Activated T-helper 17 cell treated with anti-CD3 and anti-CD28 coated beads, Interleukin-2, amount 50 U/mL, for 72 hours (primary cell): ENCODE measurements at regions not wholly inside any gene's neighbourhood (a gene's known extent, or its start where the extent isn't known, plus 50 kb on each side); places are given as distances from the start of the nearest gene placed in this dataset.
"Not testable (repeated sequence)": the region's sequence is repeated elsewhere in the genome, so short reads cannot be mapped to it uniquely, and the experiment has no call there.

Experiments used
- ATAC-seq: fragments of 150-1000 bp; cut with Tn5 transposase; replicated peaks from 2 replicates; pipeline ENCODE4 v1.10.0; 2021; ENCODE audit warnings: mild to moderate bottlenecking, moderate library complexity
- H3K27ac Mint-ChIP-seq: one replicate; pipeline ENCODE4 v1.8.0; 2022; ENCODE audit warnings: mixed read lengths
- H3K27me3 Mint-ChIP-seq: one replicate; pipeline ENCODE4 v1.8.0; 2022; ENCODE audit warnings: mixed read lengths
- H3K36me3 Mint-ChIP-seq: one replicate; pipeline ENCODE4 v1.8.0; 2022; ENCODE audit warnings: low read depth, mild to moderate bottlenecking, mixed read lengths
- H3K4me1 Mint-ChIP-seq: one replicate; pipeline ENCODE4 v1.8.0; 2022; ENCODE audit warnings: mixed read lengths
- H3K4me3 Mint-ChIP-seq: one replicate; pipeline ENCODE4 v1.8.0; 2022; ENCODE audit warnings: mild to moderate bottlenecking, mixed read lengths
- H3K9me3 Mint-ChIP-seq: one replicate; pipeline ENCODE4 v1.8.0; 2022; ENCODE audit warnings: mixed read lengths

- peaks cover 7% of the 10 kb centered on the region for H3K4me1 Mint-ChIP-seq
Measured at GRCh38 chr5:40453689-40454088, 226.0 kb upstream of the PTGER4 start.

GRCh38 chr5:40452874-40453624, 226.7 kb upstream of the PTGER4 start:
- no peak for ATAC-seq
- peaks cover 16% of the 10 kb centered on the region for H3K9me3 Mint-ChIP-seq
- peaks cover 9% of the 10 kb centered on the region for H3K4me1 Mint-ChIP-seq
- H3K4me3 Mint-ChIP-seq, result no peak overlapping the region
- H3K27me3 Mint-ChIP-seq, result no peaks in the 10 kb centered on the region
- H3K27ac Mint-ChIP-seq, result no peak overlapping the region
- H3K36me3 Mint-ChIP-seq, result no peaks in the 10 kb centered on the region

More at GRCh38 chr5:40453689-40454088, 226.0 kb upstream of the PTGER4 start:
- Mint-ChIP-seq H3K4me3 (no peak overlapping the region), H3K36me3 (no peaks in the 10 kb centered on the region), H3K27ac (no peak overlapping the region), H3K9me3 (peaks cover 14% of the 10 kb centered on the region), H3K27me3 (no peaks in the 10 kb centered on the region)
- no peak for ATAC-seq

GRCh38 chr5:40447438-40447837, 232.3 kb upstream of the PTGER4 start:
- Mint-ChIP-seq H3K4me3 (no peak overlapping the region), H3K27me3 (no peaks in the 10 kb centered on the region), H3K36me3 (peaks cover 2% of the 10 kb centered on the region), H3K9me3 (peaks cover 21% of the 10 kb centered on the region), H3K27ac (no peak overlapping the region), H3K4me1 (peaks cover 26% of the 10 kb centered on the region)
- ATAC-seq, result peak; percentile 39

- peaks cover 5% of the 10 kb centered on the region for H3K36me3 Mint-ChIP-seq
Measured at GRCh38 chr5:40446910-40447309, 232.8 kb upstream of the PTGER4 start.

DNA sequence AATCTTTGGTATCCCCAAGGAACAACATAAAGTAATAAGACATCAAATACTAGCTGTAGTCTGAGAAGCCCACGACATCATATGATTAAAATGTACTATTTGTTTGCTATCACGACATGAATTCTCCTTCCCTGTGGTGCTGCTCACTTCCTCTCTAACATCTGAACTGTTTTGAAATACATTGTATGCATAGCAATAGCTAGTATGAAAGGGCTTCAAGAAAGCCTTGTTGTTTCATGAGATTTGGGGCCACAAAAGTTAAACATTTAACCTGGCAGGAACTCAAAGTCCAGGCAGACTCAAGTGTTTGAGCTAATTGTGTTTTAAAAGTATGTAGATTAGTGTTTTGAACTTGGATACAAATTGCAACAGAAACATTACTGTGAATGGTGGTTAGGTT, 237.4 kb upstream of the PTGER4 start:
- H3K27me3 Mint-ChIP-seq, result no peaks in the 10 kb centered on the region
- peaks cover 5% of the 10 kb centered on the region for H3K36me3 Mint-ChIP-seq
- peak overlapping the region; percentile 80 for H3K4me3 Mint-ChIP-seq
- peak overlapping the region; percentile 94 for H3K27ac Mint-ChIP-seq
- peaks cover 7% of the 10 kb centered on the region for H3K9me3 Mint-ChIP-seq
- peaks cover 46% of the 10 kb centered on the region for H3K4me1 Mint-ChIP-seq
- no peak for ATAC-seq

More at GRCh38 chr5:40446910-40447309, 232.8 kb upstream of the PTGER4 start:
- Mint-ChIP-seq H3K4me3 (peak overlapping the region; percentile 4), H3K27ac (no peak overlapping the region), H3K4me1 (peaks cover 31% of the 10 kb centered on the region), H3K9me3 (peaks cover 23% of the 10 kb centered on the region), H3K27me3 (no peaks in the 10 kb centered on the region)
- ATAC-seq, result peak; percentile 86

- peak overlapping the region; percentile 80 for H3K4me3 Mint-ChIP-seq
- H3K9me3 Mint-ChIP-seq, result peaks cover 6% of the 10 kb centered on the region
- no peaks in the 10 kb centered on the region for H3K27me3 Mint-ChIP-seq
- H3K4me1 Mint-ChIP-seq, result peaks cover 49% of the 10 kb centered on the region
- peak overlapping the region; percentile 94 for H3K27ac Mint-ChIP-seq
- peak; percentile 52 for ATAC-seq
- H3K36me3 Mint-ChIP-seq, result peaks cover 5% of the 10 kb centered on the region
Measured at GRCh38 chr5:40441733-40442132, 238.0 kb upstream of the PTGER4 start.

GRCh38 chr5:40440746-40441145, 239.0 kb upstream of the PTGER4 start:
- peaks cover 3% of the 10 kb centered on the region for H3K9me3 Mint-ChIP-seq
- H3K27me3 Mint-ChIP-seq, result no peaks in the 10 kb centered on the region
- H3K4me3 Mint-ChIP-seq, result peak overlapping the region; percentile 80
- peaks cover 5% of the 10 kb centered on the region for H3K36me3 Mint-ChIP-seq
- ATAC-seq, result no peak
- H3K27ac Mint-ChIP-seq, result peak overlapping the region; percentile 94
- peaks cover 55% of the 10 kb centered on the region for H3K4me1 Mint-ChIP-seq

DNA sequence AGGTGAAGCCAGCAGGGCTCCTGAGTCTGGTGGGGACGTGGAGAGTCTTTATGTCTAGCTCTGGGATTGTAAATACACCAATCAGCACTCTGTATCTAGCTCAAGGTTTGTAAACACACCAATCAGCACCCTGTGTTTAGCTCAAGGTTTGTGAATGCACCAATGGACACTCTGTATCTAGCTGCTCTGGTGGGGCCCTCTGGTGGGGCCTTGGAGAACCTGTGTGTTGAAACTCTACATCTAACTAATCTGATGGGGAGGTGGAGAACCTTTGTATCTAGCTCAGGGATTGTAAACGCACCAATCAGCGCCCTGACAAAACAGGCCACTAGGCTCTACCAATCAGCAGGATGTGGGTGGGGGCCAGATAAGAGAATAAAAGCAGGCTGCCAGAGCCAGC, 240.6 kb upstream of the PTGER4 start:
- not testable (repeated sequence) for H3K9me3 Mint-ChIP-seq, H3K27ac Mint-ChIP-seq, ATAC-seq, H3K36me3 Mint-ChIP-seq, H3K27me3 Mint-ChIP-seq, H3K4me3 Mint-ChIP-seq
- H3K4me1 Mint-ChIP-seq, result peaks cover 65% of the 10 kb centered on the region

DNA sequence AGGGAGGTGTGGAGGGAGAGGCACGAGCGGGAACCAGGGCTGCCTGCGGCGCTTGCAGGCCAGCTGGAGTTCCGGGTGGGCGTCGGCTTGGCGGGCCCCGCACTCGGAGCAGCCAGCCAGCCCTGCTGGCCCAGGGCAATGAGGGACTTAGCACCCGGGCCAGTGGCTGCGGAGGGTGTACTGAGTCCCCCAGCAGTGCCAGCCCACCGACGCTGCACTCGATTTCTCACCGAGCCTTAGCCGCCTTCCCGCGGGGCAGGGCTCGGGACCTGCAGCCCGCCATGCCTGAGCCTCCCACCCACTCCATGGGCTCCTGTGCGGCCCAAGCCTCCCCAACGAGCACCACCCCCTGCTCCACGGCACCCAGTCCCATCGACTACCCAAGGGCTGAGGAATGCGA, 241.1 kb upstream of the PTGER4 start:
- H3K4me1 Mint-ChIP-seq, result peaks cover 70% of the 10 kb centered on the region
- not testable (repeated sequence) for H3K27ac Mint-ChIP-seq, ATAC-seq, H3K27me3 Mint-ChIP-seq, H3K9me3 Mint-ChIP-seq, H3K4me3 Mint-ChIP-seq, H3K36me3 Mint-ChIP-seq

DNA sequence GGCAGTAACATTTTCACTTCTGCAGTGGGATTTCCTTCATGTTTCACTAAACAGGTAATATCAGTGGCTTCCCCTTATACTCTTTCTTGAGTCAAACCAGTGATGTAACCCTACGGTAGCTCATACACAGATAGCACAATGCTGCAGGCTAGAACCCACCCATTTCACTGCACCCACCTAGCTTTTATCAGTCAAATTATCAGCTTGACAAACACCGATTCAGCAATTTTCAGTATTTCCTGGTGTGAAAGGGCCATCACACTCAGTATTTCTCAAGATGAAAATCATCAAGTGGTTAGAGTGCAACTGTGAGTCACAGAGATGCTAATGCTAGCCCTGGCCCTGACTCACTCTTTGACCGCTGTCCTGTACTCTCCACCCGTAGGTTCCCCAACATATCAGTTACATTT, 242.3 kb upstream of the PTGER4 start:
- Mint-ChIP-seq H3K4me1 (peaks cover 65% of the 10 kb centered on the region), H3K27me3 (no peaks in the 10 kb centered on the region), H3K9me3 (peaks cover 2% of the 10 kb centered on the region), H3K4me3 (peak overlapping the region; percentile 75), H3K36me3 (peaks cover 4% of the 10 kb centered on the region), H3K27ac (peak overlapping the region; percentile 88)
- peak; percentile 81 for ATAC-seq

GRCh38 chr5:40436535-40437237, 243.0 kb upstream of the PTGER4 start:
- ATAC-seq, result peak; percentile 71
- peaks cover 62% of the 10 kb centered on the region for H3K4me1 Mint-ChIP-seq
- peak overlapping the region; percentile 88 for H3K27ac Mint-ChIP-seq
- H3K36me3 Mint-ChIP-seq, result no peaks in the 10 kb centered on the region
- H3K4me3 Mint-ChIP-seq, result peak overlapping the region; percentile 75
- H3K27me3 Mint-ChIP-seq, result no peaks in the 10 kb centered on the region
- H3K9me3 Mint-ChIP-seq, result no peaks in the 10 kb centered on the region

- ATAC-seq, H3K27me3 Mint-ChIP-seq, H3K36me3 Mint-ChIP-seq, H3K9me3 Mint-ChIP-seq: not testable (repeated sequence)
- H3K27ac Mint-ChIP-seq, result peak overlapping the region; percentile 88
- peak overlapping the region; percentile 75 for H3K4me3 Mint-ChIP-seq
- peaks cover 55% of the 10 kb centered on the region for H3K4me1 Mint-ChIP-seq
Measured at GRCh38 chr5:40435706-40436105, 244.0 kb upstream of the PTGER4 start.

GRCh38 chr5:40432836-40433235, 246.9 kb upstream of the PTGER4 start:
- no peak overlapping the region for H3K4me3 Mint-ChIP-seq
- ATAC-seq, result no peak
- H3K27ac Mint-ChIP-seq, result peak overlapping the region; percentile 55
- no peaks in the 10 kb centered on the region for H3K36me3 Mint-ChIP-seq
- H3K27me3 Mint-ChIP-seq, result no peaks in the 10 kb centered on the region
- no peaks in the 10 kb centered on the region for H3K9me3 Mint-ChIP-seq
- peaks cover 68% of the 10 kb centered on the region for H3K4me1 Mint-ChIP-seq

- Mint-ChIP-seq H3K4me1 (peaks cover 61% of the 10 kb centered on the region), H3K27ac (no peak overlapping the region), H3K4me3 (no peak overlapping the region), H3K27me3 (no peaks in the 10 kb centered on the region), H3K9me3 (no peaks in the 10 kb centered on the region), H3K36me3 (no peaks in the 10 kb centered on the region)
- ATAC-seq, result no peak
Measured at GRCh38 chr5:40431734-40432133, 248.0 kb upstream of the PTGER4 start.

GRCh38 chr5:40430101-40430710, 249.5 kb upstream of the PTGER4 start:
- H3K27ac Mint-ChIP-seq, result peak overlapping the region; percentile 37
- no peak for ATAC-seq
- H3K4me1 Mint-ChIP-seq, result peaks cover 49% of the 10 kb centered on the region
- peak overlapping the region; percentile 24 for H3K4me3 Mint-ChIP-seq
- H3K9me3 Mint-ChIP-seq, result no peaks in the 10 kb centered on the region
- no peaks in the 10 kb centered on the region for H3K36me3 Mint-ChIP-seq
- no peaks in the 10 kb centered on the region for H3K27me3 Mint-ChIP-seq
